ENCODE measurements at regions not wholly inside any gene's neighbourhood (a gene's known extent, or its start where the extent isn't known, plus 50 kb on each side); places are given as distances from the start of the nearest gene placed in this dataset.

GRCh38 chr2:64243081-64244036, 99.1 kb upstream of the PELI1 start:
- no peak for TF ChIP-seq CTCF (IDR thresholded peaks at IDR 0.05)
- TF ChIP-seq POLR2A (IDR thresholded peaks at IDR 0.05): no peak
